Neutrophil (primary cell): ENCODE measurements at regions not wholly inside any gene's neighbourhood (a gene's known extent, or its start where the extent isn't known, plus 50 kb on each side); places are given as distances from the start of the nearest gene placed in this dataset.

Experiments
- H3K27ac ChIP-seq: fragments of 200-600 bp; sonication (generic); 2 replicates; pipeline ENCODE4 v1.5.1; 2016; ENCODE audit warnings: mild to moderate bottlenecking, moderate library complexity
- H3K27me3 ChIP-seq: fragments of 200-600 bp; sonication (generic); 2 replicates; pipeline ENCODE4 v1.6.0; 2016; ENCODE audit warnings: mild to moderate bottlenecking
- H3K36me3 ChIP-seq: fragments of 200-600 bp; sonication (generic); 2 replicates; pipeline ENCODE4 v1.5.1; 2017
- H3K4me1 ChIP-seq, 2 experiments: fragments of 200-600 bp in 1 of 2; sonication (generic) in 1 of 2; 1 replicate in 1 of 2; 2 replicates in 1 of 2; pipeline versions ENCODE4 v1.5.1 to v1.6.1; 2013 to 2016; ENCODE audit warnings: low read depth in 1 of 2, low read length in 1 of 2, mild to moderate bottlenecking in 1 of 2, moderate library complexity in 1 of 2; ENCODE audit not compliant: control insufficient read depth in 1 of 2, insufficient read depth in 1 of 2
- H3K4me3 ChIP-seq, 2 experiments: fragments of 200-600 bp in 1 of 2; sonication (generic) in 1 of 2; 1 replicate in 1 of 2; 2 replicates in 1 of 2; pipeline ENCODE4 v1.5.1; 2013 to 2016; ENCODE audit warnings: low read depth in 1 of 2, low read length in 1 of 2, mild to moderate bottlenecking in 1 of 2, moderate library complexity in 1 of 2
- H3K9me3 ChIP-seq: fragments of 200-600 bp; sonication (generic); 2 replicates; pipeline ENCODE4 v1.5.1; 2016
- CTCF ChIP-seq: fragments of 200-600 bp; sonication (generic); IDR thresholded peaks from 2 replicates; pipeline ENCODE4 v1.5.1; 2016; ENCODE audit warnings: antibody characterized with exemption

DNA sequence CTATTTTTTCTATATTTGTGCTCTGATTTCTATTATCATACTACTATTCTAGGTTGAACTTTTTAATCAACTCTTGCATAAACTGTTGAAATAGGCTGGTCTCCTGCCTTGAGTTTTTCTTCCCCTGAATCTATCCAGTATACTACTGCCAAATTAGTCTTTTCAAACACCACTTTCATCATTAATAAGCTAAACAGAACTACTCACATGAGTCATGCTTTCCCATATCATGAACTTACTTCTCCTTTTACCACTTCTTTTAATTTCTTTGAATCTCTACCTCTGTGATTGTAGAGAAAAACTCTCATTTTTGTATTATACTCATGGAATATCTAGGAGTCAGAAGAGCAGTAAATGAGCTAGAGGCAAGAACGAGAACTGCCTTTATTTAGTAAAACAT, 340.3 kb upstream of the PDE3A start:
- H3K9me3 ChIP-seq = no peaks in the 10 kb centered on the region
- H3K4me1 ChIP-seq = peaks cover 6 to 15% of the 10 kb centered on the region in 2 experiments
- H3K36me3 ChIP-seq = no peaks in the 10 kb centered on the region
- H3K27me3 ChIP-seq = no peaks in the 10 kb centered on the region
- no peak overlapping the region for H3K27ac ChIP-seq
- H3K4me3 ChIP-seq = no peak overlapping the region
- no peak for TF ChIP-seq CTCF

- H3K36me3 ChIP-seq = no peaks in the 10 kb centered on the region
These were observed 337.5 kb upstream of the PDE3A start for GRCh38 chr12:20030826-20031225.

GRCh38 chr12:20039562-20039961, 328.8 kb upstream of the PDE3A start:
- Histone ChIP-seq H3K4me1 (peaks cover 0 to 6% of the 10 kb centered on the region in 2 experiments), H3K9me3 (no peaks in the 10 kb centered on the region), H3K27ac (no peak overlapping the region), H3K4me3 (no peak overlapping the region), H3K27me3 (no peaks in the 10 kb centered on the region), H3K36me3 (no peaks in the 10 kb centered on the region)
- no peak for TF ChIP-seq CTCF

More at GRCh38 chr12:20030826-20031225, 337.5 kb upstream of the PDE3A start:
- H3K4me1 ChIP-seq = peaks cover 3 to 17% of the 10 kb centered on the region in 2 experiments
- no peak overlapping the region for H3K4me3 ChIP-seq
- no peaks in the 10 kb centered on the region for H3K9me3 ChIP-seq
- TF ChIP-seq CTCF = no peak
- no peak overlapping the region for H3K27ac ChIP-seq
- H3K27me3 ChIP-seq = no peaks in the 10 kb centered on the region

- Histone ChIP-seq H3K9me3 (no peaks in the 10 kb centered on the region), H3K4me1 (peaks cover 0 to 6% of the 10 kb centered on the region in 2 experiments), H3K36me3 (no peaks in the 10 kb centered on the region), H3K27me3 (no peaks in the 10 kb centered on the region), H3K4me3 (no peak overlapping the region), H3K27ac (no peak overlapping the region)
- TF ChIP-seq CTCF = no peak
These were observed 328.2 kb upstream of the PDE3A start for GRCh38 chr12:20040184-20040583.

- H3K4me1 ChIP-seq = peaks cover 0 to 6% of the 10 kb centered on the region in 2 experiments
- H3K4me3 ChIP-seq = no peak overlapping the region
- no peaks in the 10 kb centered on the region for H3K27me3 ChIP-seq
- H3K27ac ChIP-seq = no peak overlapping the region
- TF ChIP-seq CTCF = no peak
- no peaks in the 10 kb centered on the region for H3K9me3 ChIP-seq
- H3K36me3 ChIP-seq = no peaks in the 10 kb centered on the region
These were observed 327.5 kb upstream of the PDE3A start for GRCh38 chr12:20040831-20041230.

DNA sequence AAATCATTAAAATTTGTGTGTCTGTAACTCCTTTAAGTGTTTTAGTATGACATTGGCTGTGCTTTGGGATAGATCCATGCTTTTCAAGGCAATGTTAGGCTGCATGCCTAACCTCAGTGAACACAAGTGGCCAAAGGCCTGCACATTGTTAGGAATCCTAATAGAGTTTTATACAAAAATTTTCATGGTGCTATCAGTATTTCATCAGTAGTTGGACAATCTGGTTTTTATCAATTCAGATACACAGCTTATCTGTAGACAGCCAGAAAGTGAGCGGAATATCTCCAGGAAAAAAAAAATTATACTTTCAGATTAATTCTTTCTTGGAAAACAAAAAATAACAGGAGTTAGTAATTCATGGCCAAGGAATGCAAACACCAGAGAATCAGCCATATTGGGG, 324.0 kb upstream of the PDE3A start:
- Histone ChIP-seq H3K27me3 (no peaks in the 10 kb centered on the region), H3K36me3 (no peaks in the 10 kb centered on the region), H3K27ac (no peak overlapping the region), H3K4me1 (no peaks in the 10 kb centered on the region), H3K9me3 (no peaks in the 10 kb centered on the region), H3K4me3 (no peak overlapping the region)
- no peak for TF ChIP-seq CTCF
